H1 (cell line): ENCODE measurements at regions not wholly inside any gene's neighbourhood (a gene's known extent, or its start where the extent isn't known, plus 50 kb on each side); places are given as distances from the start of the nearest gene placed in this dataset.

Source experiments
- CTCF ChIA-PET: fragments of 300-600 bp; sonication (Branson Sonifier 250); formaldehyde crosslinking; loops from one replicate; lab custom pipeline; 2021; ENCODE audit not compliant: partially characterized antibody; lab: Charles Lee
- POLR2A ChIA-PET: fragments of 300-600 bp; sonication (Branson Sonifier 250); formaldehyde crosslinking; loops from one replicate; lab custom pipeline; 2021; ENCODE audit warnings: inconsistent platforms; ENCODE audit not compliant: partially characterized antibody; lab: Charles Lee
- DNase-seq, 2 experiments: peaks; one replicate each; pipeline versions ENCODE4 v3.0.0 to v3.0.0-alpha.2; 2010 to 2022; ENCODE audit warnings: low spot score in 2 of 2, low read depth in 1 of 2, mixed read lengths in 1 of 2
- FAIRE-seq: peaks from 2 replicates; lab custom pipeline; 2011; peaks lifted over from hg19 to GRCh38; lab: Jason Lieb, UNC
- H2AFZ ChIP-seq: 2 replicates; pipeline ENCODE4 v1.8.1; 2012; ENCODE audit warnings: low read length, inconsistent platforms
- H2AK5ac ChIP-seq: 2 replicates; pipeline ENCODE4 v1.6.1; 2013; ENCODE audit warnings: low read depth, low read length
- H2BK120ac ChIP-seq: replicated peaks from 2 replicates; pipeline ENCODE3; 2013; ENCODE audit warnings: low read depth, low read length, inconsistent platforms
- H2BK12ac ChIP-seq: 2 replicates; pipeline ENCODE4 v1.6.1; 2013; ENCODE audit warnings: low read depth, low read length
- H2BK15ac ChIP-seq: 2 replicates; pipeline ENCODE4 v1.6.1; 2013; ENCODE audit warnings: low read length
- H2BK20ac ChIP-seq: 2 replicates; pipeline ENCODE4 v1.6.1; 2013; ENCODE audit warnings: low read length
- H2BK5ac ChIP-seq: 2 replicates; pipeline ENCODE4 v1.6.1; 2013; ENCODE audit warnings: low read depth, low read length
- H3K14ac ChIP-seq: 2 replicates; pipeline ENCODE4 v1.6.1; 2013; ENCODE audit warnings: inconsistent platforms; ENCODE audit not compliant: insufficient read length
- H3K18ac ChIP-seq: 2 replicates; pipeline ENCODE4 v1.6.1; 2013; ENCODE audit warnings: low read length; ENCODE audit errors: extremely low read depth
- H3K23ac ChIP-seq: 2 replicates; pipeline ENCODE4 v1.6.1; 2013; ENCODE audit warnings: inconsistent platforms; ENCODE audit not compliant: insufficient read length
- H3K23me2 ChIP-seq: 2 replicates; pipeline ENCODE4 v1.6.1; 2013; ENCODE audit warnings: low read depth, low read length
- H3K27ac ChIP-seq: 2 replicates; pipeline ENCODE4 v1.6.1; 2011; ENCODE audit warnings: low read depth, low read length, inconsistent platforms
- H3K27me3 ChIP-seq, 4 experiments: replicated peaks in 1 of 4; 1 replicate in 1 of 4; 2 replicates in 3 of 4; pipeline versions ENCODE4 v1.6.1 to v1.8.1; 2011 to 2013; ENCODE audit warnings: low read length in 3 of 4, mild to moderate bottlenecking in 3 of 4, inconsistent platforms in 2 of 4, mixed read lengths in 2 of 4, moderate library complexity in 1 of 4; ENCODE audit not compliant: control insufficient read depth in 3 of 4, insufficient read depth in 3 of 4; ENCODE audit errors: extremely low read depth in 1 of 4
- H3K36me3 ChIP-seq, 4 experiments: 2 replicates each; pipeline versions ENCODE4 v1.6.1 to v1.8.1; 2011 to 2013; ENCODE audit warnings: mild to moderate bottlenecking in 4 of 4, low read length in 3 of 4, moderate library complexity in 2 of 4, control low read depth in 1 of 4, inconsistent platforms in 1 of 4; ENCODE audit not compliant: insufficient read depth in 4 of 4, control insufficient read depth in 2 of 4
- H3K4ac ChIP-seq: replicated peaks from 2 replicates; pipeline ENCODE3; 2013; ENCODE audit warnings: low read length, low read depth, mixed read lengths, inconsistent platforms; ENCODE audit not compliant: insufficient read length
- H3K4me1 ChIP-seq, 4 experiments: replicated peaks in 1 of 4; 1 replicate in 1 of 4; 2 replicates in 3 of 4; pipeline versions ENCODE4 v1.6.1 to v1.8.1; 2011 to 2013; ENCODE audit warnings: low read length in 3 of 4, inconsistent platforms in 2 of 4, mixed read lengths in 1 of 4; ENCODE audit not compliant: insufficient read depth in 4 of 4, control insufficient read depth in 3 of 4
- H3K4me2 ChIP-seq, 2 experiments: 2 replicates each; pipeline versions ENCODE4 v1.6.1 to v1.8.1; 2011 to 2013; ENCODE audit warnings: low read depth in 2 of 2, low read length in 2 of 2, control low read depth in 1 of 2, inconsistent platforms in 1 of 2, mild to moderate bottlenecking in 1 of 2; ENCODE audit not compliant: insufficient read depth in 1 of 2
- H3K4me3 ChIP-seq, 4 experiments: fragments of 200-600, 300-600 bp in 1 of 4; sonication (generic), shearing (Covaris generic), sonication (Bioruptor Twin) in 1 of 4; 2 replicates each; pipeline versions ENCODE4 v1.5.1 to v1.8.1; 2011 to 2016; ENCODE audit warnings: low read length in 4 of 4, low read depth in 3 of 4, control low read depth in 2 of 4, inconsistent platforms in 2 of 4, mild to moderate bottlenecking in 2 of 4, mixed read lengths in 1 of 4, moderate library complexity in 1 of 4; ENCODE audit not compliant: insufficient read depth in 2 of 4; ENCODE audit errors: extremely low read depth in 1 of 4
- H3K56ac ChIP-seq: replicated peaks from 2 replicates; pipeline ENCODE3; 2013; ENCODE audit warnings: low read depth, mild to moderate bottlenecking, mixed read lengths, low read length, inconsistent platforms; ENCODE audit not compliant: insufficient read length
- H3K79me1 ChIP-seq: 2 replicates; pipeline ENCODE4 v1.6.1; 2013; ENCODE audit warnings: low read depth, low read length, control low read depth
- H3K79me2 ChIP-seq, 2 experiments: 2 replicates each; pipeline versions ENCODE4 v1.6.1 to v1.8.1; 2012 to 2013; ENCODE audit warnings: low read length in 2 of 2, mild to moderate bottlenecking in 2 of 2, inconsistent platforms in 1 of 2; ENCODE audit not compliant: insufficient read depth in 2 of 2, control insufficient read depth in 1 of 2
- H3K9ac ChIP-seq, 4 experiments: replicated peaks in 1 of 4; 1 replicate in 1 of 4; 2 replicates in 3 of 4; pipeline versions ENCODE4 v1.6.1 to v1.8.1; 2011 to 2013; ENCODE audit warnings: low read depth in 3 of 4, low read length in 3 of 4, control low read depth in 2 of 4, mild to moderate bottlenecking in 2 of 4, moderate library complexity in 2 of 4, inconsistent platforms in 1 of 4; ENCODE audit errors: extremely low read depth in 1 of 4
- H3K9me3 ChIP-seq, 2 experiments: 2 replicates each; pipeline versions ENCODE4 v1.6.1 to v1.8.1; 2012 to 2013; ENCODE audit warnings: mild to moderate bottlenecking in 2 of 2, moderate library complexity in 2 of 2, control low read depth in 1 of 2, inconsistent platforms in 1 of 2, low read depth in 1 of 2, low read length in 1 of 2, mixed read lengths in 1 of 2; ENCODE audit not compliant: insufficient read depth in 2 of 2
- H4K20me1 ChIP-seq, 2 experiments: replicated peaks in 1 of 2; 2 replicates each; pipeline versions ENCODE3 to v1.8.1; 2011 to 2013; ENCODE audit warnings: inconsistent platforms in 2 of 2, low read length in 2 of 2, mild to moderate bottlenecking in 1 of 2; ENCODE audit not compliant: insufficient read depth in 2 of 2, control insufficient read depth in 1 of 2
- H4K5ac ChIP-seq: 2 replicates; pipeline ENCODE4 v1.6.1; 2013; ENCODE audit warnings: low read length, low read depth, mixed read lengths, inconsistent platforms; ENCODE audit not compliant: insufficient read length
- H4K8ac ChIP-seq: 2 replicates; pipeline ENCODE4 v1.8.0; 2013; ENCODE audit warnings: mild to moderate bottlenecking, moderate library complexity, low read length, inconsistent platforms; ENCODE audit not compliant: insufficient read depth; ENCODE audit errors: extremely low read depth
- H4K91ac ChIP-seq: replicated peaks from 2 replicates; pipeline ENCODE3; 2013; ENCODE audit warnings: low read length, mixed read lengths, inconsistent platforms; ENCODE audit not compliant: insufficient read length
- BACH1 ChIP-seq: IDR thresholded peaks from 2 replicates; pipeline ENCODE4 v1.6.1; 2012; ENCODE audit warnings: low read length, improper control_type of control experiment
- CBX5 ChIP-seq: fragments of 300-800, 300-1000 bp; sonication (generic); IDR thresholded peaks from 2 replicates; pipeline ENCODE4 v1.7.1; 2016; ENCODE audit warnings: antibody characterized with exemption, low read length, low read depth
- CHD2 ChIP-seq: IDR thresholded peaks from 2 replicates; pipeline ENCODE4 v1.6.1; 2012; ENCODE audit warnings: low read length, improper control_type of control experiment
- CREB1 ChIP-seq: IDR thresholded peaks from 2 replicates; pipeline ENCODE4 v1.6.1; 2012; ENCODE audit warnings: inconsistent platforms
- HDAC6 ChIP-seq: IDR thresholded peaks from one replicate; pipeline ENCODE4 v1.7.1; 2012; ENCODE audit warnings: low read depth, mild to moderate bottlenecking, inconsistent platforms, low read length, moderate library complexity
- KDM4A ChIP-seq: IDR thresholded peaks from one replicate; pipeline ENCODE4 v1.7.1; 2012; ENCODE audit warnings: low read depth, mild to moderate bottlenecking, moderate library complexity, low read length, inconsistent platforms; ENCODE audit not compliant: severe bottlenecking
- KDM5A ChIP-seq: fragments of 200-600 bp; IDR thresholded peaks from 2 replicates; pipeline ENCODE4 v1.7.1; 2012; ENCODE audit warnings: mild to moderate bottlenecking, low read length, inconsistent platforms, mixed read lengths
- MAX ChIP-seq: IDR thresholded peaks from 2 replicates; pipeline ENCODE4 v1.6.1; 2012; ENCODE audit warnings: inconsistent platforms
- POLR2AphosphoS5 ChIP-seq: IDR thresholded peaks from 2 replicates; pipeline ENCODE4 v1.6.1; 2011; ENCODE audit warnings: low read depth, low read length
- RFX5 ChIP-seq: IDR thresholded peaks from 2 replicates; pipeline ENCODE4 v1.6.1; 2011; ENCODE audit warnings: low read depth, low read length, improper control_type of control experiment, borderline replicate concordance
- TBP ChIP-seq: IDR thresholded peaks from 2 replicates; pipeline ENCODE4 v1.6.1; 2011; ENCODE audit warnings: low read depth, low read length, improper control_type of control experiment
- TEAD4 ChIP-seq: IDR thresholded peaks from 2 replicates; pipeline ENCODE4 v1.6.1; 2012; ENCODE audit warnings: low read depth, low read length, inconsistent platforms, mixed read lengths

- H2AFZ ChIP-seq: no peak overlapping the region
- no peak overlapping the region for H2BK120ac ChIP-seq
- no peaks in the 10 kb centered on the region for H3K4me1 ChIP-seq
- H3K23me2 ChIP-seq: peaks cover 4% of the 10 kb centered on the region; the same call in 1 of the 2 replicates
- H4K20me1 ChIP-seq: no peaks in the 10 kb centered on the region
- H3K9ac ChIP-seq: no peak overlapping the region
- no peak overlapping the region for H3K23ac ChIP-seq
- no peak overlapping the region for H3K27ac ChIP-seq
- H3K79me2 ChIP-seq: no peaks in the 10 kb centered on the region
- no peak overlapping the region for H3K56ac ChIP-seq
- no peak overlapping the region for H4K5ac ChIP-seq
- H3K27me3 ChIP-seq: no peaks in the 10 kb centered on the region
- H2BK5ac ChIP-seq: no peak overlapping the region
- no peak overlapping the region for H3K18ac ChIP-seq
- no peak for FAIRE-seq
- H3K4ac ChIP-seq: no peak overlapping the region
- POLR2A ChIA-PET: no interaction called here
- H2BK12ac ChIP-seq: no peak overlapping the region
- no peak overlapping the region for H3K4me2 ChIP-seq
- H2AK5ac ChIP-seq: no peak overlapping the region
- H3K4me3 ChIP-seq: no peak overlapping the region
- H3K36me3 ChIP-seq: 0 out of 8 replicates have a peak, but pooled peaks cover 0 to 2% (median 0%) of the 10 kb centered on the region in 4 experiments
- no peak overlapping the region for H3K14ac ChIP-seq
- H2BK15ac ChIP-seq: no peak overlapping the region
- no peak overlapping the region for H4K8ac ChIP-seq
- no peaks in the 10 kb centered on the region; a peak in 1 of 4 replicates for H3K9me3 ChIP-seq
- TF ChIP-seq KDM5A (no peak), CHD2 (no peak), TEAD4 (no peak), CREB1 (no peak), KDM4A (no peak), MAX (no peak), HDAC6 (no peak), TBP (no peak), BACH1 (no peak), RFX5 (no peak), CBX5 (no peak), POLR2AphosphoS5 (no peak)
- TF ChIP-seq, all 59 proteins: peak for 0
- CTCF ChIA-PET: interaction anchor here (1.0 to 1.2 kb wide), 2 partner anchors 35 to 62 kb away, joined by 3 to 5 read pairs; no protein-coding TSS in a partner anchor
- H4K91ac ChIP-seq: no peak overlapping the region
- H3K79me1 ChIP-seq: no peaks in the 10 kb centered on the region
- H2BK20ac ChIP-seq: no peak overlapping the region
- DNase-seq: no peak
These were observed 184.2 kb upstream of the RHOBTB1 start for GRCh38 chr10:61128196-61128595.
